ENCODE measurements at regions not wholly inside any gene's neighbourhood (a gene's known extent, or its start where the extent isn't known, plus 50 kb on each side); places are given as distances from the start of the nearest gene placed in this dataset.
"Not testable (repeated sequence)": the region's sequence is repeated elsewhere in the genome, so short reads cannot be mapped to it uniquely, and the experiment has no call there.

- not testable (repeated sequence) for DNase-seq
Observed at GRCh38 chr4:189653983-189654382, 286.7 kb upstream of the FRG1 start.

- not testable (repeated sequence) for DNase-seq
Observed at GRCh38 chr4:189654396-189654795, 286.3 kb upstream of the FRG1 start.

GRCh38 chr4:189655817-189656216 lies 284.9 kb upstream of the FRG1 start:
- not testable (repeated sequence) for DNase-seq

GRCh38 chr4:189656641-189657040 lies 284.0 kb upstream of the FRG1 start:
- no peak for DNase-seq

GRCh38 chr4:189658259-189658658 lies 282.4 kb upstream of the FRG1 start:
- not testable (repeated sequence) for DNase-seq

GRCh38 chr4:189658831-189659230 lies 281.8 kb upstream of the FRG1 start:
- not testable (repeated sequence) for DNase-seq

GRCh38 chr4:189659287-189659686 lies 281.4 kb upstream of the FRG1 start:
- no peak for DNase-seq

- no peak for DNase-seq
Observed at GRCh38 chr4:189660722-189661360, 279.8 kb upstream of the FRG1 start.

GRCh38 chr4:189664693-189665250 lies 275.9 kb upstream of the FRG1 start:
- no peak for DNase-seq

GRCh38 chr4:189665712-189666305 lies 274.9 kb upstream of the FRG1 start:
- not testable (repeated sequence) for DNase-seq

- not testable (repeated sequence) for DNase-seq
Observed at GRCh38 chr4:189667386-189667785, 273.3 kb upstream of the FRG1 start.

- DNase-seq: not testable (repeated sequence)
Observed at GRCh38 chr4:189697675-189698245, 242.9 kb upstream of the FRG1 start.

- not testable (repeated sequence) for DNase-seq
Observed at GRCh38 chr4:189703000-189703399, 237.7 kb upstream of the FRG1 start.

GRCh38 chr4:189706821-189707220 lies 233.9 kb upstream of the FRG1 start:
- DNase-seq: not testable (repeated sequence)

- not testable (repeated sequence) for DNase-seq
Observed at GRCh38 chr4:189707227-189707626, 233.4 kb upstream of the FRG1 start.

- not testable (repeated sequence) for DNase-seq
Observed at GRCh38 chr4:189711956-189712355, 228.7 kb upstream of the FRG1 start.

GRCh38 chr4:189721016-189721993 lies 219.4 kb upstream of the FRG1 start:
- DNase-seq: not testable (repeated sequence)

- DNase-seq: not testable (repeated sequence)
Observed at GRCh38 chr4:189722324-189723003, 218.2 kb upstream of the FRG1 start.

- not testable (repeated sequence) for DNase-seq
Observed at GRCh38 chr4:189727982-189728638, 212.6 kb upstream of the FRG1 start.

- not testable (repeated sequence) for DNase-seq
Observed at GRCh38 chr4:189731989-189732388, 208.7 kb upstream of the FRG1 start.

- not testable (repeated sequence) for DNase-seq
Observed at GRCh38 chr4:189733507-189733906, 207.2 kb upstream of the FRG1 start.

All from CD4-positive, alpha-beta T cell treated with Interleukin-17A for 4 hours (primary cell).